ENCODE measurements at regions not wholly inside any gene's neighbourhood (a gene's known extent, or its start where the extent isn't known, plus 50 kb on each side); places are given as distances from the start of the nearest gene placed in this dataset.

- TF ChIP-seq TAF1 (IDR thresholded peaks at IDR 0.05; ENCODE audit: low read depth, low read length) (no peak), PAX5 (IDR thresholded peaks at IDR 0.05; ENCODE audit: insufficient read depth, low read length, severe bottlenecking) (no peak), POLR2AphosphoS5 (IDR thresholded peaks at IDR 0.05; ENCODE audit: low read depth, low read length) (no peak), POLR2A (IDR thresholded peaks at IDR 0.05; ENCODE audit: low read depth, low read length) (no peak), SPI1 (IDR thresholded peaks at IDR 0.05; ENCODE audit: low read depth, low read length) (no peak)
Measured at GRCh38 chr10:29699621-29700020, 64.8 kb upstream of the SVIL start.

Measured in GM12891 (cell line).